IgD-negative memory B cell (primary cell): ENCODE measurements at regions not wholly inside any gene's neighbourhood (a gene's known extent, or its start where the extent isn't known, plus 50 kb on each side); places are given as distances from the start of the nearest gene placed in this dataset.
A peak's percentile ranks its signal among the peaks of the same experiment; 100 is the strongest.

Source experiments
- H3K27ac Mint-ChIP-seq, 3 donors: one replicate each; pipeline ENCODE4 v1.8.0; 2020 to 2022; ENCODE audit warnings: mild to moderate bottlenecking in 3 of 3, mixed read lengths in 3 of 3, moderate library complexity in 1 of 3
- H3K27me3 Mint-ChIP-seq: one replicate; pipeline ENCODE4 v1.8.0; 2021; ENCODE audit warnings: mixed read lengths
- H3K36me3 Mint-ChIP-seq: one replicate; pipeline ENCODE4 v1.8.0; 2020; ENCODE audit warnings: mild to moderate bottlenecking, mixed read lengths
- H3K4me1 Mint-ChIP-seq, 3 donors: one replicate each; pipeline ENCODE4 v1.8.0; 2020 to 2022; ENCODE audit warnings: mixed read lengths in 3 of 3, mild to moderate bottlenecking in 1 of 3
- H3K4me3 Mint-ChIP-seq, 4 donors: one replicate each; pipeline ENCODE4 v1.8.0; 2020 to 2022; ENCODE audit warnings: mild to moderate bottlenecking in 4 of 4, mixed read lengths in 4 of 4, moderate library complexity in 3 of 4
- H3K9me3 Mint-ChIP-seq, 3 donors: one replicate each; pipeline ENCODE4 v1.8.0; 2020 to 2021; ENCODE audit warnings: mixed read lengths in 3 of 3, mild to moderate bottlenecking in 1 of 3

- H3K4me3 Mint-ChIP-seq: peak overlapping the region in 1 of 4 donors; percentile 53
- no peaks in the 10 kb centered on the region for H3K9me3 Mint-ChIP-seq
- H3K36me3 Mint-ChIP-seq: no peaks in the 10 kb centered on the region
- no peak overlapping the region for H3K27ac Mint-ChIP-seq
- no peaks in the 10 kb centered on the region for H3K27me3 Mint-ChIP-seq
- H3K4me1 Mint-ChIP-seq: peaks cover 3 to 6% (median 5%) of the 10 kb centered on the region in 3 donors
Observed at GRCh38 chr12:97404093-97404492, 58.5 kb upstream of the RMST start.

GRCh38 chr12:97404543-97404942, 58.1 kb upstream of the RMST start:
- H3K27ac Mint-ChIP-seq: no peak overlapping the region
- no peaks in the 10 kb centered on the region for H3K9me3 Mint-ChIP-seq
- H3K27me3 Mint-ChIP-seq: no peaks in the 10 kb centered on the region
- no peak overlapping the region for H3K4me3 Mint-ChIP-seq
- no peaks in the 10 kb centered on the region for H3K36me3 Mint-ChIP-seq
- H3K4me1 Mint-ChIP-seq: peaks cover 3 to 6% (median 5%) of the 10 kb centered on the region in 3 donors

GRCh38 chr12:97408363-97408762, 54.2 kb upstream of the RMST start:
- Mint-ChIP-seq H3K27ac (no peak overlapping the region), H3K36me3 (no peaks in the 10 kb centered on the region), H3K4me3 (no peak overlapping the region), H3K9me3 (no peaks in the 10 kb centered on the region), H3K4me1 (peaks cover 3 to 6% (median 5%) of the 10 kb centered on the region in 3 donors), H3K27me3 (peaks cover 4% of the 10 kb centered on the region)

- H3K4me1 Mint-ChIP-seq: no peaks in the 10 kb centered on the region
- H3K4me3 Mint-ChIP-seq: no peak overlapping the region
- peaks cover 4% of the 10 kb centered on the region for H3K27me3 Mint-ChIP-seq
- no peaks in the 10 kb centered on the region for H3K9me3 Mint-ChIP-seq
- no peak overlapping the region for H3K27ac Mint-ChIP-seq
- H3K36me3 Mint-ChIP-seq: no peaks in the 10 kb centered on the region
Observed at GRCh38 chr12:97411341-97411740, 51.3 kb upstream of the RMST start.
